OCI-LY1 (cell line): ENCODE measurements at regions not wholly inside any gene's neighbourhood (a gene's known extent, or its start where the extent isn't known, plus 50 kb on each side); places are given as distances from the start of the nearest gene placed in this dataset.

Experiments used
- H2AFZ ChIP-seq: fragments of 200-600 bp; sonication (generic), shearing (Covaris generic); 2 replicates; pipeline ENCODE4 v1.6.0; 2014; ENCODE audit warnings: antibody characterized with exemption, mild to moderate bottlenecking, low read length
- H3F3A ChIP-seq: fragments of 200-600 bp; sonication (generic), shearing (Covaris generic); 2 replicates; pipeline ENCODE4 v1.6.0; 2014; ENCODE audit warnings: mild to moderate bottlenecking, antibody characterized with exemption, low read length, moderate library complexity; ENCODE audit not compliant: insufficient read depth
- H3K27ac ChIP-seq: fragments of 200-600 bp; sonication (generic); 2 replicates; pipeline ENCODE4 v1.5.1; 2014; ENCODE audit warnings: low read length, mixed run types, mild to moderate bottlenecking, low read depth; ENCODE audit not compliant: poor library complexity, severe bottlenecking
- H3K27me3 ChIP-seq: fragments of 200-600 bp; sonication (generic); 2 replicates; pipeline ENCODE4 v1.6.0; 2014; ENCODE audit warnings: antibody characterized with exemption, mild to moderate bottlenecking, low read length, moderate library complexity; ENCODE audit not compliant: insufficient read depth
- H3K36me3 ChIP-seq: fragments of 200-600 bp; sonication (generic); 2 replicates; pipeline ENCODE4 v1.6.1; 2014; ENCODE audit warnings: mild to moderate bottlenecking, antibody characterized with exemption, low read length, moderate library complexity, mixed read lengths; ENCODE audit not compliant: insufficient read depth
- H3K4me1 ChIP-seq: fragments of 200-600 bp; sonication (generic); 2 replicates; pipeline ENCODE4 v1.5.1; 2014; ENCODE audit warnings: mild to moderate bottlenecking, low read length, moderate library complexity; ENCODE audit not compliant: insufficient read depth, severe bottlenecking
- H3K4me2 ChIP-seq: fragments of 200-600 bp; sonication (generic), shearing (Covaris generic); 2 replicates; pipeline ENCODE4 v1.6.1; 2014; ENCODE audit warnings: low read length
- H3K4me3 ChIP-seq: fragments of 200-600 bp; sonication (generic); 2 replicates; pipeline ENCODE4 v1.5.1; 2014; ENCODE audit warnings: low read length, low read depth, mild to moderate bottlenecking, mixed read lengths; ENCODE audit not compliant: poor library complexity, severe bottlenecking
- H3K79me2 ChIP-seq: fragments of 200-600 bp; shearing (Covaris generic); 2 replicates; pipeline ENCODE4 v1.6.1; 2016; ENCODE audit warnings: mixed run types, low read length, mixed read lengths; ENCODE audit not compliant: insufficient read depth
- H3K9ac ChIP-seq: fragments of 200-600 bp; sonication (generic), shearing (Covaris generic); 2 replicates; pipeline ENCODE4 v1.6.1; 2014; ENCODE audit warnings: mild to moderate bottlenecking, low read length, mixed read lengths
- H3K9me2 ChIP-seq: fragments of 200-600 bp; sonication (generic), shearing (Covaris generic); 2 replicates; pipeline ENCODE4 v1.6.1; 2014; ENCODE audit warnings: low read depth, mild to moderate bottlenecking, low read length, mixed read lengths
- H3K9me3 ChIP-seq: fragments of 200-600 bp; shearing (Covaris generic); 2 replicates; pipeline ENCODE4 v1.6.1; 2014; ENCODE audit warnings: low read length, mixed read lengths
- H4K20me1 ChIP-seq: fragments of 200-600 bp; sonication (generic), shearing (Covaris generic); 2 replicates; pipeline ENCODE4 v1.6.0; 2016; ENCODE audit warnings: mild to moderate bottlenecking, low read length; ENCODE audit not compliant: insufficient read depth
- EZH2 ChIP-seq: fragments of 200-600 bp; sonication (generic), shearing (Covaris generic); IDR thresholded peaks from 2 replicates; pipeline ENCODE4 v1.8.0; 2017; ENCODE audit warnings: borderline replicate concordance, mixed run types, mild to moderate bottlenecking, antibody characterized with exemption, low read length, moderate library complexity, mixed read lengths
- TF ChIP-seq, protein P1 (sequence below): fragments of 200-600 bp; sonication (generic), shearing (Covaris generic); IDR thresholded peaks from 2 replicates; pipeline ENCODE4 v1.5.1; 2017; ENCODE audit warnings: mild to moderate bottlenecking, antibody characterized with exemption, low read length, moderate library complexity, mixed read lengths

- Histone ChIP-seq H3K79me2 (no peaks in the 10 kb centered on the region), H4K20me1 (no peaks in the 10 kb centered on the region), H3K27ac (no peak overlapping the region), H3K4me3 (no peak overlapping the region), H2AFZ (no peak overlapping the region), H3K36me3 (no peaks in the 10 kb centered on the region), H3K9me3 (no peaks in the 10 kb centered on the region), H3K4me1 (no peaks in the 10 kb centered on the region), H3K9me2 (no peaks in the 10 kb centered on the region), H3K27me3 (no peaks in the 10 kb centered on the region), H3F3A (no peaks in the 10 kb centered on the region), H3K9ac (no peak overlapping the region), H3K4me2 (no peak overlapping the region)
- TF ChIP-seq EZH2: no peak
- TF ChIP-seq, protein P1, sequence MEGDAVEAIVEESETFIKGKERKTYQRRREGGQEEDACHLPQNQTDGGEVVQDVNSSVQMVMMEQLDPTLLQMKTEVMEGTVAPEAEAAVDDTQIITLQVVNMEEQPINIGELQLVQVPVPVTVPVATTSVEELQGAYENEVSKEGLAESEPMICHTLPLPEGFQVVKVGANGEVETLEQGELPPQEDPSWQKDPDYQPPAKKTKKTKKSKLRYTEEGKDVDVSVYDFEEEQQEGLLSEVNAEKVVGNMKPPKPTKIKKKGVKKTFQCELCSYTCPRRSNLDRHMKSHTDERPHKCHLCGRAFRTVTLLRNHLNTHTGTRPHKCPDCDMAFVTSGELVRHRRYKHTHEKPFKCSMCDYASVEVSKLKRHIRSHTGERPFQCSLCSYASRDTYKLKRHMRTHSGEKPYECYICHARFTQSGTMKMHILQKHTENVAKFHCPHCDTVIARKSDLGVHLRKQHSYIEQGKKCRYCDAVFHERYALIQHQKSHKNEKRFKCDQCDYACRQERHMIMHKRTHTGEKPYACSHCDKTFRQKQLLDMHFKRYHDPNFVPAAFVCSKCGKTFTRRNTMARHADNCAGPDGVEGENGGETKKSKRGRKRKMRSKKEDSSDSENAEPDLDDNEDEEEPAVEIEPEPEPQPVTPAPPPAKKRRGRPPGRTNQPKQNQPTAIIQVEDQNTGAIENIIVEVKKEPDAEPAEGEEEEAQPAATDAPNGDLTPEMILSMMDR: no peak
Observed at GRCh38 chr9:106700676-106701075, 162.3 kb upstream of the ZNF462 start.

DNA sequence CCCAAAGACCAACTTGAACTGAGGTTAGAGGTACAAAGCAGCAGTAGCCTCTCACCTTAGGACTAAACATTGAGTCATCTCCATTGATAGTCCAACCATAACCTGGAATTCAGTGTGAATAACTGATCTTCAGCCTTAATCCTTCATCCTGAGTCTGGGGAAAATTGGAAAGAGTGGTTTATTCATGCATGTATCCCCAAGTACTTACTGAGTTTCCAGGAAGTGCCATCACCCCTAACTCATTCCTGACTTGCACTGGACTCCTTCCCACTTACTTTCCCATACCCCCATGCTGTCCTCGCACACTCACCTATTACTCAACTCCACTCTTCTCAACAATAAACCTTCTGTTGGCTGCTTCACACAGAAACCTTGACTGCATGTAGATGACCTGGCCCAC lies 161.4 kb upstream of the ZNF462 start:
- Histone ChIP-seq H3K36me3 (no peaks in the 10 kb centered on the region), H2AFZ (no peak overlapping the region), H3F3A (no peaks in the 10 kb centered on the region), H3K4me2 (no peak overlapping the region), H4K20me1 (no peaks in the 10 kb centered on the region), H3K9me2 (no peaks in the 10 kb centered on the region), H3K27me3 (no peaks in the 10 kb centered on the region), H3K4me3 (no peak overlapping the region), H3K79me2 (no peaks in the 10 kb centered on the region), H3K27ac (no peak overlapping the region), H3K9me3 (no peaks in the 10 kb centered on the region), H3K4me1 (no peaks in the 10 kb centered on the region), H3K9ac (no peak overlapping the region)
- TF ChIP-seq, protein P1: no peak
- no peak for TF ChIP-seq EZH2

DNA sequence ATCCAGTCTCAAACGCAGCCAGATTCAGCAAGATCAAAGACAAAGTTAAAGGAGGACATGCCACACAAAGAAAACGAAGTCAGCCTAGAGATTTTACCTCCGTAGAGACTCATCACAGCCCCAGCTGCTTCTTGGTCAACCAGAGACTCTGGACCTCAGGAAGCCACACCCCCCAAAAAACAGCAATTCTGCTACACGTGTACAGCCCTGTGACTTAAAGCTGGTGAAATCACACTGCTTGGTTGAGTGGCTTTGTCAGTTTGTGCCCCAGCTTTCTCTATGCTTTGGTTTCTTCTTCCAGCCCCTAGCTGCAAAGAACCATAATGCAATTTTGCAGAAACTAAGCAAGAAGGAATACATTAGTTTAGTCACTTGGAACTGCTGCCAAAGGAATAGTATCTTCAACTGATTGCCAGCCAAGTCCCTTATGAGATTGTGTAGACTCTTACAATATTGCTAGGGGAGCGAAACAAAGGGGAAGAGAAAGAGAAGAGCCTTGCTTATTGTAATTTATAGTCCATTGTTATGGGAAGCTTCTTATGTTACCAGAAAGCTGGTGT lies 158.8 kb upstream of the ZNF462 start:
- no peaks in the 10 kb centered on the region for H3K9me2 ChIP-seq
- H3K4me2 ChIP-seq: no peak overlapping the region
- H3K9ac ChIP-seq: no peak overlapping the region
- no peak for TF ChIP-seq EZH2
- TF ChIP-seq, protein P1: no peak
- H3K27ac ChIP-seq: no peak overlapping the region
- no peaks in the 10 kb centered on the region for H3K27me3 ChIP-seq
- H3K79me2 ChIP-seq: no peaks in the 10 kb centered on the region
- H3F3A ChIP-seq: no peaks in the 10 kb centered on the region
- H3K9me3 ChIP-seq: no peaks in the 10 kb centered on the region
- H3K4me3 ChIP-seq: no peak overlapping the region
- H3K4me1 ChIP-seq: no peaks in the 10 kb centered on the region
- H4K20me1 ChIP-seq: no peaks in the 10 kb centered on the region
- H3K36me3 ChIP-seq: no peaks in the 10 kb centered on the region
- no peak overlapping the region for H2AFZ ChIP-seq
